Ovary (tissue), 3 donors: ENCODE measurements at regions not wholly inside any gene's neighbourhood (a gene's known extent, or its start where the extent isn't known, plus 50 kb on each side); places are given as distances from the start of the nearest gene placed in this dataset.

ENCODE experiments used
- EP300 ChIP-seq: sonication (generic); formaldehyde crosslinking; IDR thresholded peaks from one replicate; pipeline ENCODE4 v1.6.1; 2017; ENCODE audit warnings: antibody characterized with exemption
- POLR2A ChIP-seq: fragments of 450-650 bp; IDR thresholded peaks from one replicate; pipeline ENCODE4 v1.6.1; 2017; ENCODE audit warnings: antibody characterized with exemption, mild to moderate bottlenecking, moderate library complexity
- TF ChIP-seq, protein P1 (sequence below), 3 donors: fragments of 450-650 bp in 2 of 3; fragments of 200-600 bp in 1 of 3; IDR thresholded peaks; one replicate each; pipeline versions ENCODE4 v1.5.1 to v1.8.0; 2016 to 2022; ENCODE audit warnings: antibody characterized with exemption in 3 of 3, mild to moderate bottlenecking in 1 of 3
- donor health status: DM: no; HTN: no; CAD: no.

DNA sequence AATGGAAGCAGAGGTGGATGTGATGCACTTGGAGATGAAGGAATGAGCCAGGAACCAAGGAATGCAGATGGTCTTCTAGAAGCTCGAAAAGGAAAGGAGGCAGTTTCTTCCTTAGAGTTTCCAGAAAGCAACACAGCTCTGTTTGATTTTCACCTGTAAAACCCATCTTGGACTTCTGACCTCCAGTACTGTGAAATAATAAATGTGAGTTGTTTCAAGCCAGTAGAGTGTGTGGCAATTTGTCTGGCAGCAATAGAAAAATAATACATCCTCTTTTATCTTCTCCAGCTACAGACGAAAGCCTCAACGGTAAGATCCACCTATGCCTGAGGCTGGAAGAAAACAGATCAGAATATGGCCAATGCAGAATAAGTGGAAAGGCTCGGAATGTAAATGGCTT, 199.7 kb downstream of the HINT1 start:
- TF ChIP-seq, protein P1, sequence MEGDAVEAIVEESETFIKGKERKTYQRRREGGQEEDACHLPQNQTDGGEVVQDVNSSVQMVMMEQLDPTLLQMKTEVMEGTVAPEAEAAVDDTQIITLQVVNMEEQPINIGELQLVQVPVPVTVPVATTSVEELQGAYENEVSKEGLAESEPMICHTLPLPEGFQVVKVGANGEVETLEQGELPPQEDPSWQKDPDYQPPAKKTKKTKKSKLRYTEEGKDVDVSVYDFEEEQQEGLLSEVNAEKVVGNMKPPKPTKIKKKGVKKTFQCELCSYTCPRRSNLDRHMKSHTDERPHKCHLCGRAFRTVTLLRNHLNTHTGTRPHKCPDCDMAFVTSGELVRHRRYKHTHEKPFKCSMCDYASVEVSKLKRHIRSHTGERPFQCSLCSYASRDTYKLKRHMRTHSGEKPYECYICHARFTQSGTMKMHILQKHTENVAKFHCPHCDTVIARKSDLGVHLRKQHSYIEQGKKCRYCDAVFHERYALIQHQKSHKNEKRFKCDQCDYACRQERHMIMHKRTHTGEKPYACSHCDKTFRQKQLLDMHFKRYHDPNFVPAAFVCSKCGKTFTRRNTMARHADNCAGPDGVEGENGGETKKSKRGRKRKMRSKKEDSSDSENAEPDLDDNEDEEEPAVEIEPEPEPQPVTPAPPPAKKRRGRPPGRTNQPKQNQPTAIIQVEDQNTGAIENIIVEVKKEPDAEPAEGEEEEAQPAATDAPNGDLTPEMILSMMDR (IDR thresholded peaks at IDR 0.05): no peak
- TF ChIP-seq POLR2A (no peak), EP300 (no peak)
